ENCODE measurements at regions not wholly inside any gene's neighbourhood (a gene's known extent, or its start where the extent isn't known, plus 50 kb on each side); places are given as distances from the start of the nearest gene placed in this dataset.

- no peak for DNase-seq (ENCODE audit: low spot score)
Measured at GRCh38 chr9:79012561-79012960, 559.2 kb upstream of the TLE4 start.

GRCh38 chr9:79013715-79014610 is 557.8 kb upstream of the TLE4 start:
- no peak for DNase-seq (ENCODE audit: low spot score)

- DNase-seq (ENCODE audit: low spot score): no peak
Measured at GRCh38 chr9:79014929-79015699, 556.7 kb upstream of the TLE4 start.

- no peak for DNase-seq (ENCODE audit: low spot score)
Measured at GRCh38 chr9:79015951-79016350, 555.8 kb upstream of the TLE4 start.

- DNase-seq (ENCODE audit: low spot score): no peak
Measured at GRCh38 chr9:79020276-79020675, 551.5 kb upstream of the TLE4 start.

- DNase-seq (ENCODE audit: low spot score): no peak
Measured at GRCh38 chr9:79021084-79021483, 550.7 kb upstream of the TLE4 start.

- no peak for DNase-seq (ENCODE audit: low spot score)
Measured at GRCh38 chr9:79023134-79023580, 548.6 kb upstream of the TLE4 start.

- DNase-seq (ENCODE audit: low spot score): peak; percentile 19
Measured at GRCh38 chr9:79026316-79026715, 545.4 kb upstream of the TLE4 start.

GRCh38 chr9:79028101-79028500 is 543.7 kb upstream of the TLE4 start:
- no peak for DNase-seq (ENCODE audit: low spot score)

GRCh38 chr9:79034583-79034982 is 537.2 kb upstream of the TLE4 start:
- DNase-seq (ENCODE audit: low spot score): no peak

GRCh38 chr9:79037338-79037737 is 534.4 kb upstream of the TLE4 start:
- DNase-seq (ENCODE audit: low spot score): no peak

- DNase-seq (ENCODE audit: low spot score): no peak
Measured at GRCh38 chr9:79040671-79041070, 531.1 kb upstream of the TLE4 start.

GRCh38 chr9:79041266-79041665 is 530.5 kb upstream of the TLE4 start:
- no peak for DNase-seq (ENCODE audit: low spot score)

- DNase-seq (ENCODE audit: low spot score): no peak
Measured at GRCh38 chr9:79043916-79044315, 527.8 kb upstream of the TLE4 start.

- DNase-seq (ENCODE audit: low spot score): no peak
Measured at GRCh38 chr9:79046401-79046800, 525.4 kb upstream of the TLE4 start.

- DNase-seq (ENCODE audit: low spot score): no peak
Measured at GRCh38 chr9:79049371-79049770, 522.4 kb upstream of the TLE4 start.

- peak; percentile 46 for DNase-seq (ENCODE audit: low spot score)
Measured at GRCh38 chr9:79053598-79053997, 518.2 kb upstream of the TLE4 start.

GRCh38 chr9:79054500-79054899 is 517.3 kb upstream of the TLE4 start:
- peak; percentile 18 for DNase-seq (ENCODE audit: low spot score)

- no peak for DNase-seq (ENCODE audit: low spot score)
Measured at GRCh38 chr9:79056041-79056440, 515.7 kb upstream of the TLE4 start.

- no peak for DNase-seq (ENCODE audit: low spot score)
Measured at GRCh38 chr9:79057576-79057975, 514.2 kb upstream of the TLE4 start.

- no peak for DNase-seq (ENCODE audit: low spot score)
Measured at GRCh38 chr9:79060766-79061165, 511.0 kb upstream of the TLE4 start.

- no peak for DNase-seq (ENCODE audit: low spot score)
Measured at GRCh38 chr9:79061752-79062616, 509.8 kb upstream of the TLE4 start.

Data from umbilical cord (tissue), 1 donor.